HepG2 (cell line): ENCODE measurements at regions not wholly inside any gene's neighbourhood (a gene's known extent, or its start where the extent isn't known, plus 50 kb on each side); places are given as distances from the start of the nearest gene placed in this dataset.
A peak's percentile ranks its signal among the peaks of the same experiment; 100 is the strongest.

Source experiments
- ATAC-seq: fragments of 200-7000 bp; cut with Tn5 transposase; 3 replicates; pipeline ENCODE4 v1.9.1; 2020; ENCODE audit warnings: mild to moderate bottlenecking, moderate library complexity
- BruUV-seq: library from RNA; stranded (reverse); fragments of 400-500 nt; replicated peaks from 2 replicates; lab custom pipeline; 2021; lab: Mats Ljungman, UMichigan
- CTCF ChIA-PET: fragments of 300-600 bp; formaldehyde crosslinking; extraction: SDS; loops from one replicate; lab custom pipeline; 2021; ENCODE audit warnings: low total read pairs, inconsistent platforms, low intra/inter-chr PET ratio; lab: Yijun Ruan, JAX
- POLR2A ChIA-PET: fragments of 350-600 bp; sonication (Branson Sonifier 250); formaldehyde crosslinking; loops from one replicate; lab custom pipeline; 2020; ENCODE audit warnings: antibody characterized with exemption, inconsistent platforms; lab: Yijun Ruan, JAX
- DNase-seq: peaks from one replicate; pipeline ENCODE4 v3.0.0-alpha.2; 2015; ENCODE audit warnings: low spot score
- FAIRE-seq: peaks from 3 replicates; lab custom pipeline; 2011; peaks lifted over from hg19 to GRCh38; lab: Jason Lieb, UNC
- H2AFZ ChIP-seq: one replicate; pipeline ENCODE4 v1.6.1; 2011; ENCODE audit warnings: low read length, inconsistent platforms
- H3K27ac ChIP-seq: fragments of 300-600 bp; 3 replicates; pipeline ENCODE4 v1.8.0; 2011; ENCODE audit warnings: mixed run types, mild to moderate bottlenecking, mixed read lengths, low read length, inconsistent platforms; ENCODE audit not compliant: insufficient read depth; ENCODE audit errors: extremely low read length
- H3K27me3 ChIP-seq, 2 experiments: fragments of 200-600 bp in 1 of 2; 2 replicates in 1 of 2; 3 replicates in 1 of 2; pipeline versions ENCODE4 v1.6.0 to v1.8.0; 2011; ENCODE audit warnings: low read length in 2 of 2, mild to moderate bottlenecking in 2 of 2, moderate library complexity in 2 of 2, inconsistent platforms in 1 of 2; ENCODE audit not compliant: insufficient read depth in 2 of 2, control insufficient read depth in 1 of 2
- H3K36me3 ChIP-seq, 2 experiments: fragments of 200-600 bp in 1 of 2; replicated peaks in 1 of 2; 2 replicates in 1 of 2; 3 replicates in 1 of 2; pipeline versions ENCODE4 v1.5.1 to v1.8.0; 2011; ENCODE audit warnings: low read length in 2 of 2, inconsistent platforms in 1 of 2; ENCODE audit not compliant: insufficient read depth in 2 of 2, control insufficient read depth in 1 of 2
- H3K4me1 ChIP-seq: 2 replicates; pipeline ENCODE4 v1.5.1; 2012; ENCODE audit warnings: low read length, inconsistent platforms; ENCODE audit not compliant: insufficient read depth
- H3K4me2 ChIP-seq: 2 replicates; pipeline ENCODE4 v1.6.0; 2011; ENCODE audit warnings: low read depth, low read length, inconsistent platforms
- H3K4me3 ChIP-seq, 3 experiments: fragments of 200-600 bp in 1 of 3; sonication (generic), shearing (Covaris generic) in 1 of 3; replicated peaks in 1 of 3; 2 replicates each; pipeline ENCODE4 v1.5.1; 2011 to 2016; ENCODE audit warnings: low read length in 3 of 3, inconsistent platforms in 2 of 3, low read depth in 2 of 3, mild to moderate bottlenecking in 2 of 3, control low read depth in 1 of 3, mixed read lengths in 1 of 3; ENCODE audit not compliant: insufficient read depth in 1 of 3
- H3K79me2 ChIP-seq: one replicate; pipeline ENCODE4 v1.6.1; 2011; ENCODE audit warnings: low read length, inconsistent platforms; ENCODE audit not compliant: insufficient read depth
- H3K9ac ChIP-seq: 2 replicates; pipeline ENCODE4 v1.6.0; 2011; ENCODE audit warnings: mild to moderate bottlenecking, low read depth, low read length, inconsistent platforms; ENCODE audit not compliant: insufficient read depth
- H3K9me3 ChIP-seq: 2 replicates; pipeline ENCODE4 v1.5.1; 2012; ENCODE audit warnings: mild to moderate bottlenecking, low read length
- H4K20me1 ChIP-seq: 2 replicates; pipeline ENCODE4 v1.6.0; 2011; ENCODE audit warnings: inconsistent platforms, mild to moderate bottlenecking, low read length, moderate library complexity; ENCODE audit not compliant: insufficient read depth
- AKAP8 ChIP-seq: sonication (generic); formaldehyde crosslinking; IDR thresholded peaks from 2 replicates; pipeline ENCODE4 v1.5.1; 2020; ENCODE audit warnings: mild to moderate bottlenecking, missing genetic modification reagents
- CEBPB ChIP-seq: IDR thresholded peaks from 2 replicates; pipeline ENCODE4 v1.6.1; 2011; ENCODE audit warnings: low read depth, low read length, improper control_type of control experiment, borderline replicate concordance
- CHCHD3 ChIP-seq: sonication (generic); formaldehyde crosslinking; IDR thresholded peaks from 2 replicates; pipeline ENCODE4 v1.8.0; 2022; ENCODE audit warnings: mild to moderate bottlenecking, missing genetic modification reagents, moderate library complexity
- EZH2 ChIP-seq: conservative IDR thresholded peaks from 2 replicates; pipeline ENCODE4 v1.6.1; 2012; ENCODE audit warnings: mild to moderate bottlenecking, low read depth, low read length, moderate library complexity
- FOXP1 ChIP-seq, 2 experiments: fragments of 450-650 bp in 1 of 2; IDR thresholded peaks; 2 replicates each; pipeline ENCODE4 v1.6.1; 2017 to 2018; ENCODE audit warnings: antibody characterized with exemption in 1 of 2
- KMT2A ChIP-seq: sonication (generic); formaldehyde crosslinking; IDR thresholded peaks from 2 replicates; pipeline ENCODE4 v1.4.0; 2020; ENCODE audit warnings: missing genetic modification reagents
- SRY ChIP-seq: sonication (generic); formaldehyde crosslinking; IDR thresholded peaks from 2 replicates; pipeline ENCODE4 v1.8.0; 2022; ENCODE audit warnings: mild to moderate bottlenecking, missing genetic modification reagents
- TOE1 ChIP-seq: sonication (generic); formaldehyde crosslinking; IDR thresholded peaks from 2 replicates; pipeline ENCODE4 v1.4.0; 2020; ENCODE audit warnings: mild to moderate bottlenecking, missing genetic modification reagents
- ZC3H4 ChIP-seq: sonication (generic); formaldehyde crosslinking; IDR thresholded peaks from 2 replicates; pipeline ENCODE4 v1.4.0; 2020; ENCODE audit warnings: missing genetic modification reagents, borderline replicate concordance
- ZNF24 ChIP-seq: fragments of 450-650 bp; IDR thresholded peaks from 2 replicates; pipeline ENCODE4 v1.6.1; 2017; ENCODE audit warnings: antibody characterized with exemption, mild to moderate bottlenecking
- ZNF562 ChIP-seq: sonication (generic); formaldehyde crosslinking; IDR thresholded peaks from 2 replicates; pipeline ENCODE4 v1.8.0; 2022; ENCODE audit warnings: missing genetic modification reagents, borderline replicate concordance
- ZNF614 ChIP-seq: IDR thresholded peaks from 2 replicates; pipeline ENCODE4 v1.6.1; 2018; ENCODE audit warnings: missing biosample characterization, missing genetic modification reagents, inconsistent platforms, borderline replicate concordance
- ZSCAN25 ChIP-seq: sonication (generic); formaldehyde crosslinking; IDR thresholded peaks from 2 replicates; pipeline ENCODE4 v1.8.0; 2022; ENCODE audit warnings: mild to moderate bottlenecking, missing genetic modification reagents
- WGBS: methylation state at CpG from one replicate; pipeline ENCODE4 v1.1.6; 2017; ENCODE audit warnings: low lambda C conversion rate; 5-methylcytosine and 5-hydroxymethylcytosine counted together
- in situ Hi-C: cut with HindIII; loops from 2 replicates; pipeline ENCODE4 v1.10.0; 2017; ENCODE audit warnings: low pct_unique_long_range_greater_than_20kb; ENCODE audit not compliant: extremely low pct_ligation_motif_present
- intact Hi-C: fragments of 100-400 bp; cut with micrococcal nuclease; formaldehyde crosslinking; loops from one replicate; pipeline ENCODE4 v1.10.0; 2022; ENCODE audit not compliant: unreplicated experiment
- TF ChIP-seq, protein P1 (sequence below): sonication (generic); formaldehyde crosslinking; IDR thresholded peaks from 2 replicates; pipeline ENCODE4; 2020; ENCODE audit warnings: missing genetic modification reagents, mild to moderate bottlenecking, borderline replicate concordance
- TF ChIP-seq, protein P2 (sequence below): IDR thresholded peaks from 2 replicates; pipeline ENCODE4 v1.6.1; 2016; ENCODE audit warnings: missing genetic modification reagents, missing compliant biosample characterization
- TF ChIP-seq, protein P3 (sequence below): sonication (generic); formaldehyde crosslinking; IDR thresholded peaks from 2 replicates; pipeline ENCODE4 v1.4.0; 2020; ENCODE audit warnings: low read depth, missing genetic modification reagents
- TF ChIP-seq, protein P4 (sequence below): sonication (generic); formaldehyde crosslinking; IDR thresholded peaks from 2 replicates; pipeline ENCODE4 v1.5.0; 2020; ENCODE audit warnings: missing genetic modification reagents, mild to moderate bottlenecking, borderline replicate concordance

DNA sequence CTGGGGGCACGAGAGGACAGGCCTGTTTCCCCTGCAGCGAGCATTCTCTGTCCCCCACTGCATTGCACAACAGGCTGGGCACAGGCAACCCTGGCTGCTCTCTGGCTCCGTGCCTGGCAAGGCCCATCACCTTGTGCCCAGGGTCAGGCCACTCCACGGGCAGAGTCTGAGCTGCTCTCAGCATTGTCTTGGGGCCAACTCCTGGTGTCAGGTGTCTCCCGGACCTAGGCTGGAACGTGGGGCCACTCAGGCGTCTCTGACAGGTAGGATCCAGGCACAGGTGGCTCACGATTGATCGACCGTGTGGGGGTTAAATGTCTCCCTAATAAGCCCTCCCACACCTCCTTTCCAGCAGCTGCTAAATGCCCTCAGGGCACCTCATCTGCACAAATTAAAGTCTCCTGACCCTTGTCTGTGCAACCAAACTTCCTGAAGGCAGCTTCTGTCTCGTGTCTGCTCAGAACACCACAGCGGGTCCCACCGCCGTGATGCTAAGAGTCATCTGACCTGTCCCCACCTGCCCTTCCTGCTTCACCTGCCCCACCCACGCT lies 66.6 kb upstream of the GPC1 start:
- peaks cover 14% of the 10 kb centered on the region for H3K4me1 ChIP-seq
- H3K27me3 ChIP-seq = peaks cover 27 to 76% of the 10 kb centered on the region in 2 experiments
- WGBS = 21% methylated on average over 8 of the region's 15 CpGs
- no peak overlapping the region for H2AFZ ChIP-seq
- no peak overlapping the region for H3K27ac ChIP-seq
- H3K4me2 ChIP-seq = no peak overlapping the region
- H3K4me3 ChIP-seq = no peak overlapping the region
- in situ Hi-C loops = no loop called here
- CTCF ChIA-PET = no interaction called here
- DNase-seq (no peak), FAIRE-seq (no peak), ATAC-seq (no peak)
- H3K36me3 ChIP-seq = no peaks in the 10 kb centered on the region
- BruUV-seq = no TSS peak
- H3K9ac ChIP-seq = no peak overlapping the region
- POLR2A ChIA-PET = interaction anchor here (0.6 kb wide), 1 partner anchor 968 kb away, joined by 3 read pairs; no protein-coding TSS in a partner anchor
- no peaks in the 10 kb centered on the region for H3K79me2 ChIP-seq
- H3K9me3 ChIP-seq = no peaks in the 10 kb centered on the region
- H4K20me1 ChIP-seq = no peaks in the 10 kb centered on the region
- intact Hi-C loops = no loop called here
- TF ChIP-seq CEBPB = peak; percentile 71
- TF ChIP-seq, protein P1, sequence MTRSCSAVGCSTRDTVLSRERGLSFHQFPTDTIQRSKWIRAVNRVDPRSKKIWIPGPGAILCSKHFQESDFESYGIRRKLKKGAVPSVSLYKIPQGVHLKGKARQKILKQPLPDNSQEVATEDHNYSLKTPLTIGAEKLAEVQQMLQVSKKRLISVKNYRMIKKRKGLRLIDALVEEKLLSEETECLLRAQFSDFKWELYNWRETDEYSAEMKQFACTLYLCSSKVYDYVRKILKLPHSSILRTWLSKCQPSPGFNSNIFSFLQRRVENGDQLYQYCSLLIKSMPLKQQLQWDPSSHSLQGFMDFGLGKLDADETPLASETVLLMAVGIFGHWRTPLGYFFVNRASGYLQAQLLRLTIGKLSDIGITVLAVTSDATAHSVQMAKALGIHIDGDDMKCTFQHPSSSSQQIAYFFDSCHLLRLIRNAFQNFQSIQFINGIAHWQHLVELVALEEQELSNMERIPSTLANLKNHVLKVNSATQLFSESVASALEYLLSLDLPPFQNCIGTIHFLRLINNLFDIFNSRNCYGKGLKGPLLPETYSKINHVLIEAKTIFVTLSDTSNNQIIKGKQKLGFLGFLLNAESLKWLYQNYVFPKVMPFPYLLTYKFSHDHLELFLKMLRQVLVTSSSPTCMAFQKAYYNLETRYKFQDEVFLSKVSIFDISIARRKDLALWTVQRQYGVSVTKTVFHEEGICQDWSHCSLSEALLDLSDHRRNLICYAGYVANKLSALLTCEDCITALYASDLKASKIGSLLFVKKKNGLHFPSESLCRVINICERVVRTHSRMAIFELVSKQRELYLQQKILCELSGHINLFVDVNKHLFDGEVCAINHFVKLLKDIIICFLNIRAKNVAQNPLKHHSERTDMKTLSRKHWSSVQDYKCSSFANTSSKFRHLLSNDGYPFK (CRISPR knock-in tag) = no peak
- TF ChIP-seq ZNF24 = no peak
- no peak for TF ChIP-seq AKAP8 (CRISPR knock-in tag)
- TF ChIP-seq SRY (CRISPR knock-in tag) = no peak
- TF ChIP-seq ZC3H4 (CRISPR knock-in tag) = no peak
- TF ChIP-seq ZNF562 = no peak
- no peak for TF ChIP-seq EZH2
- TF ChIP-seq, protein P2, sequence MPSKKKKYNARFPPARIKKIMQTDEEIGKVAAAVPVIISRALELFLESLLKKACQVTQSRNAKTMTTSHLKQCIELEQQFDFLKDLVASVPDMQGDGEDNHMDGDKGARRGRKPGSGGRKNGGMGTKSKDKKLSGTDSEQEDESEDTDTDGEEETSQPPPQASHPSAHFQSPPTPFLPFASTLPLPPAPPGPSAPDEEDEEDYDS = no peak
- TF ChIP-seq CHCHD3 = no peak
- TF ChIP-seq TOE1 = no peak
- TF ChIP-seq ZSCAN25 (CRISPR knock-in tag) = no peak
- no peak for TF ChIP-seq KMT2A (CRISPR knock-in tag)
- TF ChIP-seq ZNF614 (CRISPR knock-in tag) = no peak
- no peak for TF ChIP-seq FOXP1 (IDR thresholded peaks at IDR 0.05)
- TF ChIP-seq FOXP1 (CRISPR knock-in tag; IDR thresholded peaks at IDR 0.05) = no peak
- TF ChIP-seq, protein P3, sequence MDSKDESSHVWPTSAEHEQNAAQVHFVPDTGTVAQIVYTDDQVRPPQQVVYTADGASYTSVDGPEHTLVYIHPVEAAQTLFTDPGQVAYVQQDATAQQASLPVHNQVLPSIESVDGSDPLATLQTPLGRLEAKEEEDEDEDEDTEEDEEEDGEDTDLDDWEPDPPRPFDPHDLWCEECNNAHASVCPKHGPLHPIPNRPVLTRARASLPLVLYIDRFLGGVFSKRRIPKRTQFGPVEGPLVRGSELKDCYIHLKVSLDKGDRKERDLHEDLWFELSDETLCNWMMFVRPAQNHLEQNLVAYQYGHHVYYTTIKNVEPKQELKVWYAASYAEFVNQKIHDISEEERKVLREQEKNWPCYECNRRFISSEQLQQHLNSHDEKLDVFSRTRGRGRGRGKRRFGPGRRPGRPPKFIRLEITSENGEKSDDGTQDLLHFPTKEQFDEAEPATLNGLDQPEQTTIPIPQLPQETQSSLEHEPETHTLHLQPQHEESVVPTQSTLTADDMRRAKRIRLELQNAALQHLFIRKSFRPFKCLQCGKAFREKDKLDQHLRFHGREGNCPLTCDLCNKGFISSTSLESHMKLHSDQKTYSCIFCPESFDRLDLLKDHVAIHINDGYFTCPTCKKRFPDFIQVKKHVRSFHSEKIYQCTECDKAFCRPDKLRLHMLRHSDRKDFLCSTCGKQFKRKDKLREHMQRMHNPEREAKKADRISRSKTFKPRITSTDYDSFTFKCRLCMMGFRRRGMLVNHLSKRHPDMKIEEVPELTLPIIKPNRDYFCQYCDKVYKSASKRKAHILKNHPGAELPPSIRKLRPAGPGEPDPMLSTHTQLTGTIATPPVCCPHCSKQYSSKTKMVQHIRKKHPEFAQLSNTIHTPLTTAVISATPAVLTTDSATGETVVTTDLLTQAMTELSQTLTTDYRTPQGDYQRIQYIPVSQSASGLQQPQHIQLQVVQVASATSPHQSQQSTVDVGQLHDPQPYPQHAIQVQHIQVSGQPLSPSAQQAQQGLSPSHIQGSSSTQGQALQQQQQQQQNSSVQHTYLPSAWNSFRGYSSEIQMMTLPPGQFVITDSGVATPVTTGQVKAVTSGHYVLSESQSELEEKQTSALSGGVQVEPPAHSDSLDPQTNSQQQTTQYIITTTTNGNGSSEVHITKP (CRISPR knock-in tag) = no peak
- TF ChIP-seq, protein P4, sequence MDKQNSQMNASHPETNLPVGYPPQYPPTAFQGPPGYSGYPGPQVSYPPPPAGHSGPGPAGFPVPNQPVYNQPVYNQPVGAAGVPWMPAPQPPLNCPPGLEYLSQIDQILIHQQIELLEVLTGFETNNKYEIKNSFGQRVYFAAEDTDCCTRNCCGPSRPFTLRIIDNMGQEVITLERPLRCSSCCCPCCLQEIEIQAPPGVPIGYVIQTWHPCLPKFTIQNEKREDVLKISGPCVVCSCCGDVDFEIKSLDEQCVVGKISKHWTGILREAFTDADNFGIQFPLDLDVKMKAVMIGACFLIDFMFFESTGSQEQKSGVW = no peak
